M059J (cell line): ENCODE measurements at regions not wholly inside any gene's neighbourhood (a gene's known extent, or its start where the extent isn't known, plus 50 kb on each side); places are given as distances from the start of the nearest gene placed in this dataset.
A peak's percentile ranks its signal among the peaks of the same experiment; 100 is the strongest.
"Not testable (repeated sequence)": the region's sequence is repeated elsewhere in the genome, so short reads cannot be mapped to it uniquely, and the experiment has no call there.

Source experiments
- DNase-seq: peaks from one replicate; pipeline ENCODE4 v3.0.0-alpha.2; 2012; ENCODE audit warnings: low read depth

DNA sequence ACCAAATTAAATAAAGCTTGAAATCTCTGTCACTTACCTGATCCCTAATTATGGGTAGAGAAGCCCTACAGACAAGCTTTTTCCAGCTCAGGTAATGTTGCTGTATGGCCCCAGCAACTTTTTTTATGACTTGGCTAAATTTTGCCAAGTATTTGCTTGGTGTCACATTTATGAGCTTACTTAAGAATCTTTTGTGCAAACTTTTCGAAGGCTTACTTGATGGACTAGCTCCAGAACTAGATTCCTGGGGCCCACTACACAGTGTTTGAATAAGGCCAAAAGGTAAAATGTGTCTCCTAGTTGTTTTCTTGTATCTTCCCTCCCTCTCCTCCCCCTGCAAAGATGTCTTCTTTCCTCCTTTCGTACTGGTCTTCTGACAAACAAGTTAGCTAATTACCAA lies 257.9 kb downstream of the OSR1 start:
- no peak for DNase-seq

DNA sequence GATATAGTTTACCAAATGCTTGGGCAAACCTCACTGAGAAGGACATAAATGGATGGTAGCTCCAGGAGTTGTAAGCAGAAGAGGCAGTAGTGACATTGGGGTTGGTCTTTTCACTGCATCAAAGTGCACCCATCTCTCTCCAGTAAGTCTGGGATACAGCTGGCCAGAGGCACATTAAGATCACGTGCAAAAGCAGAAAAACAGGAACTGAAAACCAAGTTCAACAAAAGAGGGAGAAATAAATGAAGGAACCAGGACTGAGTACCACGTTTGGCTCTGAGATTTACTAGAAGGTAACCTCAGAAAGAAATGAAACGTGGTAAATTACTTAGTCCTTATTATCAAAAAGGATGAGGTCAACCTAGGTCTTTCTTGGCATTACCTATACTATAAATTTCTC lies 259.2 kb downstream of the OSR1 start:
- DNase-seq = no peak

DNA sequence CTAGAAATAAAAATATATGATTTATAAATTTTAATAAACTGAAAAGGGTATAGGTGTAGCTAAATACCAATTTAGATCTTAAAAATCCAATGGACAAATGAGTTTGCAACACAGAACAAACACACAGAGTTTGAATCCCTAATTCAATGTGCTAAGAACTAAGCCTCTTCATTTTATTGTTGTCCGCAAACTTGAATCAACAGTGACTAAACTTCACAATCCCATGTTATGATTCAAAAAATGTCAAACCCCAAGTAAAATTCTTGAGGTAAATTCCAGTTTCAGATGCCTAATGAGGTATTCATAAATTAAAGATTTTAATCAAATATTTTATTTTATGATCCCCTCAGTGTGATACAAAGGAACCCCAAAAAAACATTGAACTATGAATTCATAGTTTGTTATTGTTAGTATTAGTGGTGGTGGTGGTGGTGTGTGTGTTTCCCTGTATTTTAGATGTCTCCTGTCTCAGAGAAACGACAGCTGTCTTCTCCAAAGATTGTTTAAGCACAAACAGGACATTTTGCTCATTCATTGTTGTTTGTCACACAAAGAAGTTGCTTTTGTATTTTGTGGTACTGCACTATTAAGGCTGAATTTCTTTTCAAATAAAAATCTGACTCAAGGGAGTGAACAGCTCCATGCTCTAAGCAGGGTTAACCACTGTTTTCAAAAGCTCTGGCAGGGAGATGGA lies 259.8 kb downstream of the OSR1 start:
- DNase-seq = peak; percentile 7

DNA sequence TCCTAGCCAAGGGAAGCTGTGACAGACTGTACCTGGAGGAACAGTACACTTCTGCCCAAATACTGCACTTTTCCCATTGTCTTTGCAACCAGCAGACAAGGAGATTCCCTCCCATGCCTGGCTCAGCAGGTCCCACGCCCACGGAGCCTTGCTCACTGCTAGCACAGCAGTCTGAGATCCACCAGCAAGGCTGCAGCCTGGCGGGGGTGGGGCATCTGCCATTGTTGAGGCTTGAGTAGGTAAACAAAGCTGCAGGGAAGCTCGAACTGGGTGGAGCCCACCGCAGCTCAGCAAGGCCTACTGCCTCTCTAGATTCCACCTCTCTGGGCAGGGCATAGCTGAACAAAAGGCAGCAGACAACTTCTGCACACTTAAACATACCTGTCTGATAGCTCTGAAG lies 268.9 kb downstream of the OSR1 start:
- DNase-seq = not testable (repeated sequence)

DNA sequence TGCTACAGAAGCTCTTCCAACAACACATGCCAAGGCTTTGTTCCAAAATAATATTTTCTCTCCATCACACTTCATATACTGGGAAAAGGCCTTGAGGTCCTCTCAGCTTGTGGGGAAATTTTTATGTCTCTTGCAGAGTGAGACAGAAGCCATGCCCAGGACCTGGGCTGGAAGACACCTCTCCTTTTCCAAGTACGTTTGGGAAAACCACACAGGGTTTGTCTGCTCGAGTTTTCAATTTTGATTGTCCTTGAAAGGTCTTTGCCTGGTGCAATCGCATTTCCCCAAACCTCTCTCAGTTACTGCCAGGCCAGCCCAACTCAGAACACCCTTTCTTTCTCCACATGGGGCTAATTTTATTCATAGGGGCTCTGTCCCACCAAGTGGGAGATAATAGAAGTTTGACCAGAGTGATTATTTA lies 272.2 kb downstream of the OSR1 start:
- DNase-seq = no peak

- DNase-seq = no peak
Observed at GRCh38 chr2:19078709-19079108, 279.7 kb downstream of the OSR1 start.

GRCh38 chr2:19073522-19073921 lies 284.9 kb downstream of the OSR1 start:
- DNase-seq = peak; percentile 92

DNA sequence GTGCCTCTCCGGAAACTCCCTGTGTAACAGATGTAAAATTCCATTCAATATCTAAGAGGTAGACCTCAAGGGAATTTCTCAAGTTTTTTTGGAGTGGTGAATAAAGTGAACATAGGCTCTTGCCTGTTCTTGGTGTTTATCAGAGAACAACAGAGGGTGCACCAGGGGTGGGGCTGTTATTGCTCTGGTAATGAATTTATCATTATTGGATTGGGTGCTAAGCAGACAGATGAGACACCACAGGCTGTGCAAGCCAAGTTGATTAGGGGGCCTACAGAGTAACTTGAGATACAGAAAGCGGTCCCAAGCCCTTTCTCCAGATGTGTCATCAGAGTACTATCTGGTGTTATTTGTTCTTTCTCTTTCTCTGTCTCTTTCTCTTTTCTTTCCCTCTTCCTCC lies 286.3 kb downstream of the OSR1 start:
- DNase-seq = no peak

DNA sequence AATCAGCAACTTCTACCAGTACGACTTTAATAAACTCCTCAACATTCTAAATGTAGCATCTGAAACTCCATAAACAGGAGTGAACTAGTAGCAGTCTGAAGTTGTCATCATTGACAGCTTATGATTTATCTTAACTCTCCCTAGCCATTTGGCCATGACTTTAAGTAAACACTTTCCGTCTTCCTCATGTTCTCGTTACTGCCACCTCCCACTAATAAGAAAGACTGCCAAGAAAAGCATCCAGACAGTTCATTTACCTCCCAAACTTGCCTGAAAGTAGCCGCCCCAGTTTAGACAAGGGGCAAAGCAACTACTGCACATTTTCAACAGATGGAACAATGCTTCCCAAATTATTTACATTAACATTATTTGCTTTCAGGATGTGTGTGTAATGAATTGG lies 287.5 kb downstream of the OSR1 start:
- DNase-seq = no peak

DNA sequence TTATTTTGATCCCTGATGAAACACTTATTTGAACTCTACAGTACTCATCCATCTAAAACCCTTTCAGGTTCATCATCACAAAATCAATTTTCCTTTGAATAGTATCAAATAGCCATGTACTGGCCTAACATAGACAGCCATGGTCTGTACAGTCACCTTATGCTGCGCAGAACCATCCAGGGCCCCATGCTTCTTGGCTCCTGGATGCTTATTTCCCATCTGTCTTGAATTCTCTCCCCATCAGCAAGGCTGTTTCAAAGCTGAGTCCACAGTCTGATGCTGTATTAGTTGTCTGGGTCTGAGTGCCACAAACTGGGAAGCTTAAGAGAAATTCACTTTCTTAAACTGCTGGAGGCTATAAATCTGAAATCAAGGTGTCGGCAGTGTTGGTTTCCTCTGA lies 290.2 kb downstream of the OSR1 start:
- DNase-seq = no peak

DNA sequence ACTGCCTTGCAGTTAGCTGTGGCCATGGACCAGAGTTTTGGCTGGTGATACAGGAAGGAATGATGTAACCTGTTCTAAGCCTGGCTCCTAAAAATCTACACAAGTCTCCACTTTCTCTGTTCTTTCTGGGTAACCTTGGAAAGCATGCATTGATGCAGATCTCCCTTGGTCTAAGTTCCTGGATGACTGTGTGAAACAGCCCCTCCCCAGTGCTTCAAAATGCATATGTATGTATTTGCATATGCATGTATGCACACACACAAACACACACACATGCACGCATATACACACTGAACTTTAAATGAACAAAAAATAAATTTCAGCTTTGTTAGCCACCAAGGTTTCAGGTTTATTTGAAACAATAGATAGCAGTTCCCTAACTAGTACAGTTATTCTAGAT lies 296.1 kb downstream of the OSR1 start:
- no peak for DNase-seq

DNA sequence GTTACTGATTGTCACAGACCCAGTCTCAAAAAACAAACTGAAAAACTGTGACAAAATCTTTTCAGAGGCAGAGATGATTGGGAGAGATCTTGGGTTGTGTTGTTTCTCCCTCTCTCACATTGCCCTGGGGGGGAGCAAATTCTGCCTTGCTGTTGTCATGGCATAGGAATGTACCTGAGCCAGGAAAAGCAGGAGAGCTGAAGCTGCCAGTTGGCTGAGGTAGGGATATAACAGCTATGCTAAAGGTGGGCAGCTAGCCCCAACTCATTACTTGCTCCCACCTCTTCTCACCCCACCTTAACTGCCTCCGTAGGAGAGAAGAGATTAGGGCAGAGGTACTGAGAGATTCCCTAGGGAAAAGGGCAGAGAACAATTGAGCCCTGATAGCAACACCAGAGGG lies 299.3 kb downstream of the OSR1 start:
- DNase-seq = peak; percentile 56

DNA sequence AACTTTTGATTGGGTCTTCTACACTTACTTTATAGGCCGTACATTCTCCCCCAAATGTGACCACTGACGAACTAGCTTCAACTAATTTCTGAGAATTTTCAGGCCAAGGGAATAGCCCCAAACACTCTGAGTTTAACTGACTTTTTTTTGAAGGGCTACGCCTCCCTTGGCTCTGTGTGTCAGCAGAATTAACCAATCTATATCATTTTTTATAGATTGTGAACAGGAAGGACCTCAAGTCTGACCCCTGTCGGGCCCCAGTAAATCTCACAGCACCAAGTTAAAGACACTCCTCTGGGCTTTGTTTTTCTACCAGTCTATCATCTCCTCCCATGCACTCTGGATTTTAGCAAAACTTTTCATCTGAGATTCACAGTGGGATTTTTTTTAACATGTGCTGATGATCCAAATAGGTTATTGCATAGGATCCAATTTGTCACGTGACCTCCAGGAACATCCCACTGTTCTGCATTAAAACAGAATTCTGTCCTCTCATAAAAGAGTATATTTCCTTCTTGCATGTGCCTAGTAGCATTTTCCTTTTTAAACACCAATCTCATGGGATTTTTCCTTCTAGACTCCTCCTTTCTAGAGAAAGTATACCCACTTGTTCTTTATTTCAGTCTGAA lies 307.1 kb downstream of the OSR1 start:
- no peak for DNase-seq

DNA sequence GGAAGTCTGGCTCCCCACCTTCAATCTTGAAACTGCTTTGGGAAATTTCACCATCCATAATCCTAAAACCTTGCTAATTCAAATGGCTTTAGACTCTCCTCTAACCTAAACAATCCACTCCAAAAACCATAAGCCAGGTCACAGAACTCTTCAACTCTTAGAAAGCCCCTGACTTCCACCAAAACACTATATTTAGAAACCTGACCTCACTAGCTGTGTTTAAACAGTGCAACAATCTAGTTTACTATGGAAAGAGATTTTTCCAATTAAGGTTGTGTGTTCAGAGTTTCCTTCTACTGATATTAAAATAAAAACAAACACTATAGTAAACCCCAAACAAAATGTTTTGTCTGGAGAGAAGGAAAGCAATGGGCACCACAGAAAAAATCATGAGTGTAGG lies 308.1 kb downstream of the OSR1 start:
- no peak for DNase-seq

DNA sequence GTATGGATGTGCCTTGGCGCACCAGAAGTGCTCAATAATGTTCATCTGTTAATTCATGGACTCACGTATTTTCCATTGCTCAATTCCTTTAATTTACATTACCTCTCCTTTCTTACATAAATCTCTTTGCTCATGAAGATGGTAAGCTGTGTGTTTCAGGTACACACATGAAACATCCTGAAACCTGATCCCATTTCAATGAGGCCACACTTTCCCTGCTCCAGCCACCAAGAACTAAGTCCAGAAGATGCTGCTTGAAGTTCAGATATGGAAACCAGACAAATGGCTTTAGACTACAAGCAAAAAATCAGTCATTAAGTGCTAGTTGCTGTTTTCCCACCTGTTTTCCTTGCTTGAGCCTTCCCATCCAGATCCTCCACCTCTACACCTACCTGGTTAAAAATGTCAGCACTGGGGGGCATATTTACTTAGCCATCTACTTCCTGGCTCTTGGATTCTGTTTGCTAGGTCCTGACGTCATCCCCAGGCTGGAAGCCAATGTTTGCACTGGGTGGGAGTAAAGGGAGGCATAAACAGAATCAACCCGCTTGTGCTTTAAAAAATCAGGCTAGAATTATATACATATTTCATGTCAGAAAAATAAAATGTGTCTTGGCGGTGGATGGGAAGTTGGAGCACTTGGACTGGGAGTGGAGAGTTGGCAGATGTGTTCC lies 309.7 kb downstream of the OSR1 start:
- no peak for DNase-seq

DNA sequence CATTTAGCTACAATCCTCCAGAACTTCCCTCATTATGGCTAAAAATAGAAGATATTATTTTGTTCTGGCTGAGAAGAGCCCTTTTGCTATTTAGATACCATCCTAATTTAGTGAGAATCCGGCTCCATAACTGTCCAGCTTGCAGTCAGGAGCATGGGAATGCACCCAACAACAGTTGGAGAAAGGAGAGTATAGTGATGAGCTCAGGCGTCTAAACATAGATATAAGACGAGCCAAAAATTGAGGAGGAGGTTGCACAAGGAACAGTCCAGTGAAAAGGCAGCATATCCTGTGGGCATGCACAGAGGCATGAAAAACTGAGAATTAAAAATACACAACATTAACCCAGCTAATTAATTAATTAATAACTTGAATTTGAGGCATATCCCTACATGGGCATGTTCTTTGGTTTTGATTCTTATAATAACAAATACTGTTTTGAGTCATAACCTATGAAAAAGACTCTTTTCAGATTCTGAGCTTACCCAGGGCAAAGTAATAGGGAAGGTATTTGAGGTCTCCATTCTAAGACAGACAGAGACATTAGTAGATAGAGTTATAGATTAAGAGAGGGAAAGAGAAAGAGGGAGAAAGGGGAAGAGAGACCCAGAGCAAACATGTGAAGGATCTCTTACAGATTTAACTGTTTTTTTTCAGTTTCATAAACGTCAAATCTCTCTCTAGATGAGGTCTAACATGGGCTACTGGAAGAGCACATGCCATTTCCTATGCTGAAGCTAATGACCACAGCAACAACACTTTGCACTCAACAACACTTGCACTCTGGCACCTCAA lies 311.2 kb downstream of the OSR1 start:
- no peak for DNase-seq

DNA sequence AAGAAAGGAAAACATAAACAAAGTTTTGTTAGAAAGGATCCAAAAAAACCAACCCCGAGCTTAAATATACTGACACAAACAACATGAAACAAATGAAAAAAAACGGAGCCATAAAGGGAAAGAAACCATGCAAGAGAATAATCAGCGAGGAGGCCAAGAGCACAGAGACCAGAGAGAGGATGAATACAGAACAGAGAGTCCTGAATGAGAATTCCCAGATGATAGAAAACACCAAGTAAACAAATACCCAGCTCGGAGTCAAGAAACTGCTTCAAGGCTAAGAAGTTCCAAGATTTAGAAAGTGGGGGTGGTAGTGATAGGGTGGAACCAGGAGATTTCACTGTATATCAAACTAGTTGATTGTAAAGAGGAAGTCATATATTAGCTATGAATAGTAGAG lies 313.3 kb downstream of the OSR1 start:
- DNase-seq = no peak

DNA sequence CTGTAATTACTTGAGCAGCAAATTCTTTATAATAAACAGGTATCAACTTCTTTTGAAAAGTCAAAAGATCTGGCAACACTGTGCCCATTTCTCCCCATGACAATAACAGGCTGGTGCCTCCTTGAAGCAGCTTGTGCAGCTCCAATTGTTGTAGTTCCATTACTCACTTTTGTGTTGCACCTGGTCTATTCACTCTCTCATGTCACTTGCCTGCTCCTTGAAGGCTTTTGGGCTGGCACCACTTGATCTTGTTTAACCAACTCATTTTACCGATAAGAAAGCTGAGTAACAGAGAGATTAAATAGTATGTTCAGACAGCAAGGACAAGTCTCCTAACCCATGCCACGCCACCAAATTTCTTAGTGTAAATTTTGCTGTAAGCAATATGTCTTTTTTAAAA lies 314.5 kb downstream of the OSR1 start:
- no peak for DNase-seq

GRCh38 chr2:19041434-19042041 lies 316.9 kb downstream of the OSR1 start:
- DNase-seq = no peak

DNA sequence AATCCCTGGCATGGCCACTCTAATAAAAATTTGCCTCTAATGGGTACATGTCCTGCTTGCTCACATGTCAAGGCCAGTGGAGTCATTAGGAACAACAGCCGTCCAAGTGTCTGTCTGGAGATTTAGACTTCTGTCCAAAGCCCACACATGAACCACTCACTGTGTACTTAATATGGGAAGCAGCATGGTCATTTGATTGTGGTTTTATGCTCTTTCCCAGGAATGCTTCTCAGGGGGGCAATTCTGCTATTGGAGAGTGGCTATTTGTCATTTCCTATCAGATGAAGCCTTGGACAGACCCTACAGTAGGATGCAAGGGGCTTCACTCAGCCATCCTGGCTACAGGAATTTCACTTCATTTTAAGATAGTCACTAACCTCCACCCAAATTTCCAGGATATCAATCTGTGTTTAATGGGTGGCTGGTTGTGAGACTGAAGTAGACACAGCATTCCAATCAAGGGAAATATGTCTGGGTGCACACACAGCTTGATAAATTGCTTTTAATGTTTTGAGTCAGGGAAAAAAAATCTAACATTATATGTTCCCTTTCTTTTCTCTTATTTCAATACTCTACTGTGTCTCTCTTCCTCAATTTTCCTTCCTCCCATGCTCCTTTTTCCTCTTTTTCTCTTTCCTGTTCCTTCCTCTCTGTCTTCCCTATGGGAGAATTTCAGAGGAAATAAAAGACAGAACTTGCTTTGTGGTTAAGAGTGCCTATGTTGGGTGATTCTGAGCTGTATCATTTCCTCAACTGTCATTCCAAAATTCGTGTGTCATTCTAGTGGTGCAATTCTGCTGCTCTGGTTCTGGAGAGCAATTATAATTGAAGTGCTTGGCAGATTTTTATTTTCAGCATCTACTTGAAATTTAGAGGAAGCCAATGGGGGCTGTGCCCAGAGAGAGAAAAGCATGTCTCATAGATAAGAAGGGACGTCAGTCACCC lies 320.1 kb downstream of the OSR1 start:
- DNase-seq = peak; percentile 75

GRCh38 chr2:19036091-19036490 lies 322.3 kb downstream of the OSR1 start:
- DNase-seq = no peak
